Smooth muscle cell (in vitro differentiated cells): ENCODE measurements at regions not wholly inside any gene's neighbourhood (a gene's known extent, or its start where the extent isn't known, plus 50 kb on each side); places are given as distances from the start of the nearest gene placed in this dataset.

ENCODE experiments used
- DNase-seq: peaks from one replicate; lab custom pipeline; 2025; ENCODE audit not compliant: unreplicated experiment; lab: John Stamatoyannopoulos, UW
- H2AFZ ChIP-seq: fragments of 200-600 bp; sonication (generic); 2 replicates; pipeline ENCODE4 v1.6.0; 2016; ENCODE audit warnings: antibody characterized with exemption, low read depth, mild to moderate bottlenecking
- H3F3A ChIP-seq: fragments of 200-600 bp; sonication (generic); 2 replicates; pipeline ENCODE4 v1.6.0; 2017; ENCODE audit warnings: antibody characterized with exemption, low read depth
- H3K27ac ChIP-seq: fragments of 200-600 bp; sonication (generic); 2 replicates; pipeline ENCODE4 v1.5.1; 2016; ENCODE audit warnings: low read depth, mild to moderate bottlenecking
- H3K27me3 ChIP-seq: fragments of 200-600 bp; sonication (generic); 2 replicates; pipeline ENCODE4 v1.6.1; 2016; ENCODE audit warnings: low read depth, mild to moderate bottlenecking
- H3K36me3 ChIP-seq: fragments of 200-600 bp; sonication (generic); 2 replicates; pipeline ENCODE4 v1.5.1; 2016; ENCODE audit warnings: low read depth
- H3K4me1 ChIP-seq: fragments of 200-600 bp; sonication (generic); 2 replicates; pipeline ENCODE4 v1.5.1; 2016; ENCODE audit warnings: low read depth
- H3K4me2 ChIP-seq: fragments of 200-600 bp; sonication (generic); 2 replicates; pipeline ENCODE4 v1.6.0; 2016; ENCODE audit warnings: mild to moderate bottlenecking
- H3K4me3 ChIP-seq: fragments of 200-600 bp; sonication (generic); 2 replicates; pipeline ENCODE4 v1.5.1; 2016; ENCODE audit warnings: mild to moderate bottlenecking
- H3K79me2 ChIP-seq: fragments of 200-600 bp; sonication (generic); 2 replicates; pipeline ENCODE4 v1.6.0; 2016; ENCODE audit warnings: low read depth, mild to moderate bottlenecking
- H3K9ac ChIP-seq: fragments of 200-600 bp; sonication (generic); 2 replicates; pipeline ENCODE4 v1.6.0; 2016; ENCODE audit warnings: low read depth
- H3K9me3 ChIP-seq: fragments of 200-600 bp; sonication (generic); replicated peaks from 2 replicates; pipeline ENCODE4 v1.5.1; 2016; ENCODE audit warnings: low read depth
- H4K20me1 ChIP-seq: fragments of 200-600 bp; sonication (generic); 2 replicates; pipeline ENCODE4 v1.6.0; 2016; ENCODE audit warnings: low read depth
- WGBS: methylation state at CpG from one replicate; pipeline ENCODE4 v1.1.7; 2016; ENCODE audit warnings: low lambda C conversion rate; 5-methylcytosine and 5-hydroxymethylcytosine counted together
- TF ChIP-seq, protein P1 (sequence below): fragments of 200-600 bp; sonication (generic); IDR thresholded peaks from 2 replicates; pipeline ENCODE4 v1.5.1; 2017; ENCODE audit warnings: borderline replicate concordance, mild to moderate bottlenecking, antibody characterized with exemption; ENCODE audit not compliant: insufficient read depth, poor library complexity, severe bottlenecking

DNA sequence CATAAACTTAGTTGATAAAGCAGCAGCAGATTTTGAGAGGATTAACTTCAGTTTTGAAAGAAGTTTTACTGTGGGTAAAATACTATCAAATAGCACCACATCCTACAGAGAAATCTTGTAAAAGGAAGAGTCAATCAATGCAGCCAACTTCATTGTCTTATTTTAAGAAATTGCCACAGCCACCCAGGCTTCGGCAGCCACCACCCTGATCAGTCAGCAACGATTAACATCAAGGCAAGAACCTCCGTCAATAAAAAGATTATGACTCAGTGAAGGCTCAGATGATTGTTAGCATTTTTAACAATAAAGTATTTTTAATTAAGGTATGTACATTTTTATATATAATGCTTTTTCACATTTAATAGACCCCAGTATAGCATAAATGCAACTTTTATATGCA is 122.3 kb upstream of the NR4A3 start:
- no peak overlapping the region for H3K9ac ChIP-seq
- no peak for DNase-seq
- H3K4me1 ChIP-seq = no peaks in the 10 kb centered on the region
- H3K27me3 ChIP-seq = no peaks in the 10 kb centered on the region
- H3K4me2 ChIP-seq = no peak overlapping the region
- WGBS = 85% methylated on average over 3 of the region's 3 CpGs
- H3K36me3 ChIP-seq = no peaks in the 10 kb centered on the region
- H3K4me3 ChIP-seq = no peak overlapping the region
- no peak overlapping the region for H2AFZ ChIP-seq
- H3F3A ChIP-seq = no peaks in the 10 kb centered on the region
- TF ChIP-seq, protein P1, sequence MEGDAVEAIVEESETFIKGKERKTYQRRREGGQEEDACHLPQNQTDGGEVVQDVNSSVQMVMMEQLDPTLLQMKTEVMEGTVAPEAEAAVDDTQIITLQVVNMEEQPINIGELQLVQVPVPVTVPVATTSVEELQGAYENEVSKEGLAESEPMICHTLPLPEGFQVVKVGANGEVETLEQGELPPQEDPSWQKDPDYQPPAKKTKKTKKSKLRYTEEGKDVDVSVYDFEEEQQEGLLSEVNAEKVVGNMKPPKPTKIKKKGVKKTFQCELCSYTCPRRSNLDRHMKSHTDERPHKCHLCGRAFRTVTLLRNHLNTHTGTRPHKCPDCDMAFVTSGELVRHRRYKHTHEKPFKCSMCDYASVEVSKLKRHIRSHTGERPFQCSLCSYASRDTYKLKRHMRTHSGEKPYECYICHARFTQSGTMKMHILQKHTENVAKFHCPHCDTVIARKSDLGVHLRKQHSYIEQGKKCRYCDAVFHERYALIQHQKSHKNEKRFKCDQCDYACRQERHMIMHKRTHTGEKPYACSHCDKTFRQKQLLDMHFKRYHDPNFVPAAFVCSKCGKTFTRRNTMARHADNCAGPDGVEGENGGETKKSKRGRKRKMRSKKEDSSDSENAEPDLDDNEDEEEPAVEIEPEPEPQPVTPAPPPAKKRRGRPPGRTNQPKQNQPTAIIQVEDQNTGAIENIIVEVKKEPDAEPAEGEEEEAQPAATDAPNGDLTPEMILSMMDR = no peak
- H3K9me3 ChIP-seq = no peaks in the 10 kb centered on the region
- H3K79me2 ChIP-seq = no peaks in the 10 kb centered on the region
- no peak overlapping the region for H3K27ac ChIP-seq
- H4K20me1 ChIP-seq = no peaks in the 10 kb centered on the region

DNA sequence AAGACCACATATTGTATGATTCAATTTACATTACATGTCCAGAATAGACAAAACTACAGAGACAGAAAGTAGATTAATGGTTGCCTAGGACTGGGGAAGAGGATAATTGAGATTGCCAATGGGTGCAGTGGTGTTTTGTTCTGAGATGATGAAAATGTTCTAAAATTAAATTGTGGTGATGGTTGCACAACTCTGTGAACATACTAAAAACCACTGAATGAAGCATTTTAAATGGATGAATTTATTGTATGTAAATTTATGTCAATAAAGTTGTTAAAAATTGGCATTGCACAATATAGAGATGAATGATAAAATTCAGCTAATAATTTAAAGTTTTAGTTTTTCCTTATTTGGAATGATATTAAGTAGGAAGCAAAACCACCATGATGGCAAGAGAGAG is 109.5 kb upstream of the NR4A3 start:
- H3K4me1 ChIP-seq = no peaks in the 10 kb centered on the region
- no peak overlapping the region for H3K4me3 ChIP-seq
- no peaks in the 10 kb centered on the region for H3K27me3 ChIP-seq
- no peaks in the 10 kb centered on the region for H4K20me1 ChIP-seq
- H3K36me3 ChIP-seq = no peaks in the 10 kb centered on the region
- no peaks in the 10 kb centered on the region for H3K9me3 ChIP-seq
- DNase-seq = no peak
- H3K27ac ChIP-seq = no peak overlapping the region
- H3F3A ChIP-seq = no peaks in the 10 kb centered on the region
- TF ChIP-seq, protein P1 = no peak
- H2AFZ ChIP-seq = no peak overlapping the region
- no peaks in the 10 kb centered on the region for H3K79me2 ChIP-seq
- H3K9ac ChIP-seq = no peak overlapping the region
- H3K4me2 ChIP-seq = no peak overlapping the region

DNA sequence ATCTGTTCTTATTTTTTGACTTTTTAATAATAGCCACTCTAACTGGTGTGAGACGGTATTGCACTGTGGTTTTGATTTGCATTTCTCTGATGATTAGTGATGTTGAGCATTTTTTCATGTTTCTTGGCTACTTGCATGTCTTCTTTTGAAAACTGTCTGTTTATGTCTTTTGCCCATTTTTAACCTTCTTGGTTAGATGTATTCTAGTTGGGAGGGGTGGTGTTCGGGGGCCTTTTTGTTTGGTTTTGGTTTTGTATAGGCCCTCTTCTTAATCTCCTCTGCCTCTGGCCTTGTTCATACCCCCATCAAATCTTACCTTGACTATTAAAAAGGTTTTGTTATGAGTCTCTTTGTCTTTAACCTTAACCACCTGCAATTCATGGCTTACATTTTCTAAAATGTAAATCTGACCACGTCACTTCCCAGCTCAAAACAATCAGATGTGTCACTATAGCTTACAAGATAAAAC is 107.8 kb upstream of the NR4A3 start:
- Histone ChIP-seq H3K79me2 (no peaks in the 10 kb centered on the region), H2AFZ (no peak overlapping the region), H3K4me1 (no peaks in the 10 kb centered on the region), H3F3A (no peaks in the 10 kb centered on the region), H3K27ac (no peak overlapping the region), H3K27me3 (no peaks in the 10 kb centered on the region), H3K9me3 (no peaks in the 10 kb centered on the region), H3K9ac (no peak overlapping the region), H4K20me1 (no peaks in the 10 kb centered on the region), H3K4me2 (no peak overlapping the region), H3K4me3 (no peak overlapping the region), H3K36me3 (no peaks in the 10 kb centered on the region)
- 92% methylated on average over 3 of the region's 3 CpGs for WGBS
- TF ChIP-seq, protein P1 = no peak
- no peak for DNase-seq

DNA sequence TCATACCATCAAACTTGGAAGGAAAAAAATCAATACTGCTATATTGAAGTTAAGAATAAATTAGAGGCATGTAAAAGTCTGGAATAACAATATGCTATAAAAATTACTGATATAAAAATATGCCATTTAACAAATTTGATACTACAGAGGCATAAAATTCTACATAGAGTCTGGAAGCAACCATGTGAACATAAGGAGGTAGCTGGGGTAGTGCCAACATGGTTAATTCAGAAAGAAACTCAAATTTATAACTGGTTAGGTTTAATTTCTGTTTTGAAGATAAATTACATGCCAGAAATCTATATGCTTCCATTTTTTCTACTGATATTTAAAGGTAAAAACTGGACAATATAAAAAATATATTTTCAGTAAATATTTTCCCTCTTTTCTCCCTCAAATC is 103.1 kb upstream of the NR4A3 start:
- no peak overlapping the region for H3K9ac ChIP-seq
- H3K27ac ChIP-seq = no peak overlapping the region
- H3K4me2 ChIP-seq = no peak overlapping the region
- no peak overlapping the region for H3K4me3 ChIP-seq
- no peak overlapping the region for H2AFZ ChIP-seq
- no peaks in the 10 kb centered on the region for H3F3A ChIP-seq
- TF ChIP-seq, protein P1 = no peak
- H4K20me1 ChIP-seq = no peaks in the 10 kb centered on the region
- H3K36me3 ChIP-seq = no peaks in the 10 kb centered on the region
- H3K9me3 ChIP-seq = no peaks in the 10 kb centered on the region
- DNase-seq = no peak
- H3K4me1 ChIP-seq = no peaks in the 10 kb centered on the region
- H3K79me2 ChIP-seq = no peaks in the 10 kb centered on the region
- H3K27me3 ChIP-seq = no peaks in the 10 kb centered on the region
